GM06990 (cell line): ENCODE measurements at regions not wholly inside any gene's neighbourhood (a gene's known extent, or its start where the extent isn't known, plus 50 kb on each side); places are given as distances from the start of the nearest gene placed in this dataset.

Experiments
- DNase-seq: peaks from one replicate; pipeline ENCODE4 v3.0.0-alpha.2; 2011; ENCODE audit not compliant: insufficient read length; ENCODE audit errors: extremely low read depth
- H3K27me3 ChIP-seq: replicated peaks from 2 replicates; pipeline ENCODE4 v1.6.0; 2011; ENCODE audit warnings: low read length; ENCODE audit not compliant: control insufficient read depth, insufficient read depth
- H3K36me3 ChIP-seq: 2 replicates; pipeline ENCODE4 v1.5.1; 2011; ENCODE audit warnings: low read length; ENCODE audit not compliant: control insufficient read depth, insufficient read depth
- H3K4me3 ChIP-seq: replicated peaks from 2 replicates; pipeline ENCODE4 v1.5.1; 2011; ENCODE audit warnings: low read depth, mild to moderate bottlenecking, control low read depth, low read length
- TF ChIP-seq, protein P1 (sequence below): IDR thresholded peaks from 2 replicates; pipeline ENCODE4 v1.5.1; 2011; ENCODE audit warnings: low read length, control low read depth, mild to moderate bottlenecking, inconsistent platforms; ENCODE audit not compliant: insufficient read depth, poor library complexity, severe bottlenecking

DNA sequence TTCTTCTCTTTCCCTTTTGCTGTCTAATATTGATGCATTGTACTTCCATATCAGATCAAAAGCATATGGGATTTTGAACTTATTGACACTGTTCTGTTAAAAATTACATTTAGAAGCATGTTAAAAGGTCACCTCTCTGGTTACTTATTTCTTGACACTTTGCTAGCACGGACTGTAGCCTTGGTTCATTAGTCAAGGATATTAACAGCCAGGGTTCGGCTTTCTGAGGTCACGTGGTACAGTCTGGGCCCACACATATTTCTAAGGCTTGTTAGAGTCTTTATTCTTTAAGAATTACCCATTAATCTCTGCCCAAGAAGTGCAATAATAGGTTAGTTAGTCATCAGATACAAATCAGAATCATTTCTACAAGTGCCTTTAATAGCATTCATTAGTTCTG lies 1035.8 kb upstream of the FANCL start:
- Histone ChIP-seq H3K4me3 (no peak overlapping the region), H3K36me3 (no peaks in the 10 kb centered on the region), H3K27me3 (no peaks in the 10 kb centered on the region)
- TF ChIP-seq, protein P1, sequence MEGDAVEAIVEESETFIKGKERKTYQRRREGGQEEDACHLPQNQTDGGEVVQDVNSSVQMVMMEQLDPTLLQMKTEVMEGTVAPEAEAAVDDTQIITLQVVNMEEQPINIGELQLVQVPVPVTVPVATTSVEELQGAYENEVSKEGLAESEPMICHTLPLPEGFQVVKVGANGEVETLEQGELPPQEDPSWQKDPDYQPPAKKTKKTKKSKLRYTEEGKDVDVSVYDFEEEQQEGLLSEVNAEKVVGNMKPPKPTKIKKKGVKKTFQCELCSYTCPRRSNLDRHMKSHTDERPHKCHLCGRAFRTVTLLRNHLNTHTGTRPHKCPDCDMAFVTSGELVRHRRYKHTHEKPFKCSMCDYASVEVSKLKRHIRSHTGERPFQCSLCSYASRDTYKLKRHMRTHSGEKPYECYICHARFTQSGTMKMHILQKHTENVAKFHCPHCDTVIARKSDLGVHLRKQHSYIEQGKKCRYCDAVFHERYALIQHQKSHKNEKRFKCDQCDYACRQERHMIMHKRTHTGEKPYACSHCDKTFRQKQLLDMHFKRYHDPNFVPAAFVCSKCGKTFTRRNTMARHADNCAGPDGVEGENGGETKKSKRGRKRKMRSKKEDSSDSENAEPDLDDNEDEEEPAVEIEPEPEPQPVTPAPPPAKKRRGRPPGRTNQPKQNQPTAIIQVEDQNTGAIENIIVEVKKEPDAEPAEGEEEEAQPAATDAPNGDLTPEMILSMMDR, result no peak
- no peak for DNase-seq

DNA sequence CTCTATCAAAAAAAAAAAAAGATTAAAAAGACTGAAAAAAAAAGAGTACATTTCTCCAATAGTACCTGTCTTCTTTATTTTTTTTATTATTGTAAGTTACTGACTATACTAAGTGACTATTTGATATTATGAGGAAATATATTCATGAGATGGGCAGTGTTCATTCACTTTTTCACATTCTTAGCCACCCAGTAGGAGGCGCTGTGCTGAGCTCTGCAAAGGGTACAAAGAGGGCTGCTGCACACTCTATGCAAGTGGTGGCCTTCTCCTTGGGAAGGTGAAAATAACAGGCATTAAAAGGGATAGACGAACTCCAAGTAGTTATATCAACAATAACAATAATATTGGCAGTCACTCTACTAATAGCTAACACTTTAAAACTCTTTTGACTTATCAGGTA lies 1034.9 kb upstream of the FANCL start:
- H3K36me3 ChIP-seq, result no peaks in the 10 kb centered on the region
- TF ChIP-seq, protein P1, result peak; percentile 83
- no peaks in the 10 kb centered on the region for H3K27me3 ChIP-seq
- no peak overlapping the region for H3K4me3 ChIP-seq
- DNase-seq, result no peak

DNA sequence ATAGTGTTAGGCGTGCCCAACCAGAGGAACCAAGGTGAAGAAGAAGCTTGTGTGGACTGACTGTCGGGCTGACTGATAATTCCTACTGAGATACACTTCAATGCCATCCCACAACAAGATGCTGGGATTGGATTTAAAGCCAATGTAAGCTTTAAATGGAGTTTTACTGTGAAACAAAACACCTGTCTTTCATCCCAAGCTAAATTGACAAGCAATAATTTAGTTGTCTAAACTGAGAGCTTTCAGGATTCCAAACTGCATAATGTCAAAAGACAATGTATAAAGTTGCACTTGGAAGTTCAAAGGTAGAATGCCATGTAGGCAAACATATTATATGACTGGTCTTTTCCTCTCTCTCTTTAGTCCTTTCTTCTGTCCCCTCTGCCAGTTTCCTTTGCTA lies 1025.3 kb upstream of the FANCL start:
- H3K4me3 ChIP-seq, result no peak overlapping the region
- H3K27me3 ChIP-seq, result no peaks in the 10 kb centered on the region; the same call in 1 of the 2 replicates
- DNase-seq, result no peak
- TF ChIP-seq, protein P1, result no peak
- H3K36me3 ChIP-seq, result no peaks in the 10 kb centered on the region

DNA sequence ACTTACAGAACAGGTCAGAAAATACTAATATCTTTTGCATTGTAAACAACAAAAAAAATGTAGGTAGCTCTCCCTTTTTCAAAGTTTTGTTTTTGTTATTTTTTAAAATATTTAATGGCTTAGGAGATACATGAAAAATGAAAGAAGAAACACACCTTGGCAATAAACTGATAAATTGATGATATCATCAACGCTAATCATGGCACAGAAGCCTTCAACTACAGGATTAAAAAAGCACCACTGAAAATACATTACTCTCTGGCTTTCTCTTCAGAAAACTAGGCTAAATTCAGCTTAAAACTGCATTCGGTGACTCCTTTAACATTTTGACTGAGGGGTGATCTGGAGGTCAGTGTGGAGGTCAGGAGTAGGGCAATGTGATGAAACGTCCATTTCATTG lies 1018.8 kb upstream of the FANCL start:
- Histone ChIP-seq H3K4me3 (no peak overlapping the region), H3K27me3 (no peaks in the 10 kb centered on the region), H3K36me3 (no peaks in the 10 kb centered on the region)
- TF ChIP-seq, protein P1, result no peak
- DNase-seq, result no peak

DNA sequence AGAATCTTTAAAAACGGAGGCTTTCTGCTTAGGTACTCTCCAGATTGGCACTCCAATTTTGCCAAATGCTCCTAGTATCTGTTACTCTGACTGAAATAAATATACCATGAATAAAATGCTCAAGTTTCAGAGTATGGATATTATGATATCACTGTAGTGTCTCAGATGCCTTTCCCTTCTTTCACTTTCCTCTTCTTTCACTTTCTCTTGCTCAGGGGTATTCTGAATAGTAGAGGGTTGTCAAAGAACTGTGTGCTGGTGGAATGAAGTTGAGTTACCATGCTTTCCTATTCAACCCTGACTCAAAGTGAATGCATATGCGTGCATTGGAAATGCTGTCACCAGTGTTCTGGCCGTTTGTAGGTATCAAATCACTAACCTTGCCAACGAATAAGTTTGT lies 1015.2 kb upstream of the FANCL start:
- Histone ChIP-seq H3K4me3 (no peak overlapping the region), H3K36me3 (no peaks in the 10 kb centered on the region), H3K27me3 (no peaks in the 10 kb centered on the region)
- TF ChIP-seq, protein P1, result no peak
- DNase-seq, result no peak

DNA sequence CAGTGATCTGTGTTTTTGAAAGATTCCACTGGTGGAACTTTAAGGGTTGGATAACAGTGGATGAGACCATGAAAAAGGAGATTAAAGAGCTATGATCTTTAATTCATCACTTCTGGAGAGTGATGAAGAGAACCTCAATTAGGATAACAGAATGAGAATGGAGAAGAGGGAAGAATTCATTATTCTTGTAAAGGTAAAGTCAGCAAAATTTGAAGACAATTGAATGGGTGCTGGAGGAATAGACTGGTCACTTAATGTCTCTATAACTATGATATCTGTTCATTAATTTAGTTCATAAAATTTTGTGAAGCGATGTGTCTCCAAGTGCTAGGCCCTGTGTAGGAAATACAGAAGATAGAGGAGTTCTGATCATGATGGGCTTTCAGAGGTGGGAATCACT lies 1013.2 kb upstream of the FANCL start:
- TF ChIP-seq, protein P1, result no peak
- DNase-seq, result no peak
- H3K36me3 ChIP-seq, result no peaks in the 10 kb centered on the region
- no peak overlapping the region for H3K4me3 ChIP-seq
- no peaks in the 10 kb centered on the region for H3K27me3 ChIP-seq
